Loucy (cell line): ENCODE measurements at regions not wholly inside any gene's neighbourhood (a gene's known extent, or its start where the extent isn't known, plus 50 kb on each side); places are given as distances from the start of the nearest gene placed in this dataset.

Experiments
- H2AFZ ChIP-seq: fragments of 200-600 bp; sonication (generic); 2 replicates; pipeline ENCODE4 v1.6.0; 2016; ENCODE audit warnings: antibody characterized with exemption, mild to moderate bottlenecking, low read length, moderate library complexity
- H3F3A ChIP-seq: fragments of 200-600 bp; 2 replicates; pipeline ENCODE4 v1.6.0; 2016; ENCODE audit warnings: antibody characterized with exemption, low read depth, mild to moderate bottlenecking
- H3K27me3 ChIP-seq: fragments of 200-600 bp; sonication (generic); 2 replicates; pipeline ENCODE4 v1.6.1; 2014; ENCODE audit warnings: low read length, mild to moderate bottlenecking; ENCODE audit not compliant: insufficient read depth, poor library complexity, severe bottlenecking
- H3K36me3 ChIP-seq: fragments of 200-600 bp; sonication (generic); 2 replicates; pipeline ENCODE4 v1.6.1; 2016; ENCODE audit warnings: low read length; ENCODE audit not compliant: insufficient read depth
- H3K4me1 ChIP-seq: fragments of 200-600 bp; sonication (generic); 2 replicates; pipeline ENCODE4 v1.5.1; 2014; ENCODE audit warnings: low read length, mild to moderate bottlenecking; ENCODE audit not compliant: insufficient read depth, poor library complexity, severe bottlenecking
- H3K4me2 ChIP-seq: fragments of 200-600 bp; sonication (generic); 2 replicates; pipeline ENCODE4 v1.6.0; 2014; ENCODE audit warnings: antibody characterized with exemption, low read length, low read depth, mild to moderate bottlenecking; ENCODE audit not compliant: poor library complexity, severe bottlenecking
- H3K4me3 ChIP-seq: fragments of 200-600 bp; sonication (generic); 2 replicates; pipeline ENCODE4 v1.5.1; 2014; ENCODE audit warnings: low read length, mild to moderate bottlenecking, mixed read lengths; ENCODE audit not compliant: poor library complexity, severe bottlenecking
- H3K79me2 ChIP-seq: fragments of 200-600 bp; sonication (generic); 2 replicates; pipeline ENCODE4 v1.6.1; 2014; ENCODE audit warnings: low read length; ENCODE audit not compliant: insufficient read depth
- H3K9ac ChIP-seq: fragments of 200-600 bp; sonication (generic); 2 replicates; pipeline ENCODE4 v1.6.0; 2014; ENCODE audit warnings: mild to moderate bottlenecking, low read depth, low read length, moderate library complexity; ENCODE audit not compliant: poor library complexity, severe bottlenecking
- H3K9me2 ChIP-seq: fragments of 200-600 bp; sonication (generic); replicated peaks from 2 replicates; pipeline ENCODE4 v1.6.1; 2016; ENCODE audit warnings: low read depth, low read length, mixed read lengths
- H3K9me3 ChIP-seq: fragments of 200-600 bp; sonication (generic); 2 replicates; pipeline ENCODE4 v1.6.1; 2014; ENCODE audit warnings: mild to moderate bottlenecking, antibody characterized with exemption, low read length, low read depth; ENCODE audit not compliant: insufficient read depth
- H4K20me1 ChIP-seq: fragments of 200-600 bp; sonication (generic); 2 replicates; pipeline ENCODE4 v1.6.0; 2014; ENCODE audit warnings: antibody characterized with exemption, low read length, mild to moderate bottlenecking; ENCODE audit not compliant: insufficient read depth, poor library complexity, severe bottlenecking
- EZH2phosphoT487 ChIP-seq: fragments of 200-600 bp; IDR thresholded peaks from 2 replicates; pipeline ENCODE4 v1.6.1; 2018; ENCODE audit warnings: antibody characterized with exemption, mild to moderate bottlenecking, moderate library complexity, borderline replicate concordance
- TF ChIP-seq, protein P1 (sequence below): fragments of 200-600 bp; sonication (generic); conservative IDR thresholded peaks from 2 replicates; pipeline ENCODE4 v1.5.1; 2014; ENCODE audit warnings: mild to moderate bottlenecking, antibody characterized with exemption, low read length

DNA sequence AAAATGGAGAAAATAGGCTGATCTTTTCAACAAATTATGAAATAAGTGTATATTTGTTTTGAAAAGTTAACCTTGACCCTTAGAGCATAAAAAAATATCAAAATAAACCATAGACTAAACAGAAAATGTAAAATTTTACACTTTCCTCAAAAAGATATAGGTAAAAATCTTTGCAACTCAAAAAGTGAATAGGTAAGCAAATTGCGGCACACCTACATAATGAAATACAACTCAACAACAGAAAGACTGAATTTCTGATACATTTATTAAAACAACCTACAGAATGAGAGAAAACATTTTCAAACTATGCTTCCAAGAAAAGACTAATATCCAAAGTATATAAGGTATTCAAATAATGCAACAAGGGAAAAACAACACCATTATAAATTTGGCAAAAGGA is 425.7 kb upstream of the KHDRBS2 start:
- H3K9me3 ChIP-seq: no peaks in the 10 kb centered on the region
- H2AFZ ChIP-seq: no peak overlapping the region
- no peaks in the 10 kb centered on the region for H3K4me1 ChIP-seq
- no peaks in the 10 kb centered on the region for H3K9me2 ChIP-seq
- H3K36me3 ChIP-seq: no peaks in the 10 kb centered on the region
- no peaks in the 10 kb centered on the region for H4K20me1 ChIP-seq
- no peak for TF ChIP-seq EZH2phosphoT487
- TF ChIP-seq, protein P1, sequence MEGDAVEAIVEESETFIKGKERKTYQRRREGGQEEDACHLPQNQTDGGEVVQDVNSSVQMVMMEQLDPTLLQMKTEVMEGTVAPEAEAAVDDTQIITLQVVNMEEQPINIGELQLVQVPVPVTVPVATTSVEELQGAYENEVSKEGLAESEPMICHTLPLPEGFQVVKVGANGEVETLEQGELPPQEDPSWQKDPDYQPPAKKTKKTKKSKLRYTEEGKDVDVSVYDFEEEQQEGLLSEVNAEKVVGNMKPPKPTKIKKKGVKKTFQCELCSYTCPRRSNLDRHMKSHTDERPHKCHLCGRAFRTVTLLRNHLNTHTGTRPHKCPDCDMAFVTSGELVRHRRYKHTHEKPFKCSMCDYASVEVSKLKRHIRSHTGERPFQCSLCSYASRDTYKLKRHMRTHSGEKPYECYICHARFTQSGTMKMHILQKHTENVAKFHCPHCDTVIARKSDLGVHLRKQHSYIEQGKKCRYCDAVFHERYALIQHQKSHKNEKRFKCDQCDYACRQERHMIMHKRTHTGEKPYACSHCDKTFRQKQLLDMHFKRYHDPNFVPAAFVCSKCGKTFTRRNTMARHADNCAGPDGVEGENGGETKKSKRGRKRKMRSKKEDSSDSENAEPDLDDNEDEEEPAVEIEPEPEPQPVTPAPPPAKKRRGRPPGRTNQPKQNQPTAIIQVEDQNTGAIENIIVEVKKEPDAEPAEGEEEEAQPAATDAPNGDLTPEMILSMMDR: no peak
- H3F3A ChIP-seq: no peaks in the 10 kb centered on the region
- no peaks in the 10 kb centered on the region for H3K79me2 ChIP-seq
- H3K27me3 ChIP-seq: no peaks in the 10 kb centered on the region
- H3K4me3 ChIP-seq: no peak overlapping the region
- no peak overlapping the region for H3K9ac ChIP-seq
- H3K4me2 ChIP-seq: no peak overlapping the region

DNA sequence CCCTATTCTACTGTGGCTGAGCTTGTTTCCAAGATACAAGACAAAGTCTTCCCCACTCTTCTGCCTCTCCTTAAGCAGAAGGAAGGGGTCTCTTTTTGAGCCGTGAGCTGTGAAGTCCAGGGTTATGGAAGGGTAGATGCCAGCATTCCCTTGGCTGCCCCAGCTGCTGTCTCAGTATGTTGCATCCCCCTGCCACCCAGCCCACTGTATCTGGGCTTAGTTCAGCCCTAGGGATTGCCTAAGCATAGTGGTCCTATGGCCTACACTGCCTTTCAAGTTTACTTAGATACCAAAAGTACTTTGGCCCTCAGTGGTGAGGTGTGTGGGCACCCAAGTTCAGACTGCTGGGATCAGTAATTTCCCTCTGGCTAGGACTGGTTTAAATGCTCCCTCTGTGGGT is 421.9 kb upstream of the KHDRBS2 start:
- no peaks in the 10 kb centered on the region for H4K20me1 ChIP-seq
- no peaks in the 10 kb centered on the region for H3K9me3 ChIP-seq
- H3K4me3 ChIP-seq: no peak overlapping the region
- H3K4me1 ChIP-seq: no peaks in the 10 kb centered on the region
- no peak overlapping the region for H3K4me2 ChIP-seq
- no peak overlapping the region for H2AFZ ChIP-seq
- H3K79me2 ChIP-seq: no peaks in the 10 kb centered on the region
- no peaks in the 10 kb centered on the region for H3K9me2 ChIP-seq
- H3K27me3 ChIP-seq: no peaks in the 10 kb centered on the region
- no peak overlapping the region for H3K9ac ChIP-seq
- no peak for TF ChIP-seq EZH2phosphoT487
- TF ChIP-seq, protein P1: no peak
- no peaks in the 10 kb centered on the region for H3K36me3 ChIP-seq
- no peaks in the 10 kb centered on the region for H3F3A ChIP-seq

DNA sequence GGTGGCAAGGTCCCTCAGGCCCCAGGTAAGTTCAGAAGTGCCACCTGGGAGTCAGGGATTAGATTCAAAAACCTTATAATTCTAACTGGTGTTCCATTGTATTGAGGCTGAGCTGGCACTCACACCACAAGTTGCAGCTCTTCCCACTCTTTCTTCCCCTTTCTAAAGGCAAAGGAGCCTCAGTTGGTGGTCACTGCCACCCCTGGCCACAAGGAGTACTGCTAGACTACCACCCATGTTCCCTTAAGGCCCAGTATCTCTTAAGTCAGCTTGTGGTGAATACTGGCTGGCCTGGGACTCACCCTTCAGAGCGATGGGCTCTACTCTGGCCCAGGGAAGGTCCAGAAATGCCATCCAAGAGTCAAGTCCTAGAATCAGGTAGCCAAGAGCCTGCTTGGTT is 421.1 kb upstream of the KHDRBS2 start:
- no peaks in the 10 kb centered on the region for H3K9me3 ChIP-seq
- no peak overlapping the region for H2AFZ ChIP-seq
- no peak overlapping the region for H3K9ac ChIP-seq

More for the DNA sequence above, 421.1 kb upstream of the KHDRBS2 start:
- no peaks in the 10 kb centered on the region for H3K79me2 ChIP-seq
- no peak overlapping the region for H3K4me3 ChIP-seq
- no peaks in the 10 kb centered on the region for H3K27me3 ChIP-seq
- H3F3A ChIP-seq: no peaks in the 10 kb centered on the region
- no peak overlapping the region for H3K4me2 ChIP-seq
- H3K9me2 ChIP-seq: no peaks in the 10 kb centered on the region
- H4K20me1 ChIP-seq: no peaks in the 10 kb centered on the region
- H3K36me3 ChIP-seq: no peaks in the 10 kb centered on the region
- no peaks in the 10 kb centered on the region for H3K4me1 ChIP-seq
- no peak for TF ChIP-seq EZH2phosphoT487
- TF ChIP-seq, protein P1: no peak
